SU-DHL-6 (cell line): ENCODE measurements at regions not wholly inside any gene's neighbourhood (a gene's known extent, or its start where the extent isn't known, plus 50 kb on each side); places are given as distances from the start of the nearest gene placed in this dataset.
"Not testable (repeated sequence)": the region's sequence is repeated elsewhere in the genome, so short reads cannot be mapped to it uniquely, and the experiment has no call there.

ENCODE experiments used
- EZH2phosphoT487 ChIP-seq: fragments of 200-600 bp; sonication (generic), shearing (Covaris generic); conservative IDR thresholded peaks from 2 replicates; pipeline ENCODE4 v1.6.1; 2018; ENCODE audit warnings: mild to moderate bottlenecking, antibody characterized with exemption, low read length, moderate library complexity, mixed read lengths
- TF ChIP-seq, protein P1 (sequence below): fragments of 200-600 bp; sonication (generic); IDR thresholded peaks from one replicate; pipeline ENCODE4 v1.5.1; 2017; ENCODE audit warnings: antibody characterized with exemption, mild to moderate bottlenecking, low read length, moderate library complexity; ENCODE audit not compliant: insufficient read depth, poor library complexity, severe bottlenecking

DNA sequence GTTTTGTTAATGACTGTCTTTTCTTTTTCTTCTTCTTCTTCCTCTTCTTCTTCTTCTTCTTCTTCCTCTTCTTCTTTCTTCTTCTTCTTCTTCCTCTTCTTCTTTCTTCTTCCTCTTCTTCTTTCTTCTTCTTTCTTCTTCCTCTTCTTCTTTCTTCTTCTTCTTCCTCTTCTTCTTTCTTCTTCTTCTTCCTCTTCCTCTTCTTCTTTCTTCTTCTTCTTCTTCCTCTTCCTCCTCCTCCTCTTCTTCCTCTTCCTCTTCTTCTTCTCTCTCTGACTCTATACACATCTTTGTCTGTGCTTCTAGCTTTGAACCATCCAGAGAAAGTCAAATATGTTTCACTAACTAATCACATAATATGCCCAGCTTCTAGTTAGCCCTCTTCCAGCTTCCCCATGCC, 214.7 kb downstream of the PLA2G4A start:
- TF ChIP-seq, protein P1, sequence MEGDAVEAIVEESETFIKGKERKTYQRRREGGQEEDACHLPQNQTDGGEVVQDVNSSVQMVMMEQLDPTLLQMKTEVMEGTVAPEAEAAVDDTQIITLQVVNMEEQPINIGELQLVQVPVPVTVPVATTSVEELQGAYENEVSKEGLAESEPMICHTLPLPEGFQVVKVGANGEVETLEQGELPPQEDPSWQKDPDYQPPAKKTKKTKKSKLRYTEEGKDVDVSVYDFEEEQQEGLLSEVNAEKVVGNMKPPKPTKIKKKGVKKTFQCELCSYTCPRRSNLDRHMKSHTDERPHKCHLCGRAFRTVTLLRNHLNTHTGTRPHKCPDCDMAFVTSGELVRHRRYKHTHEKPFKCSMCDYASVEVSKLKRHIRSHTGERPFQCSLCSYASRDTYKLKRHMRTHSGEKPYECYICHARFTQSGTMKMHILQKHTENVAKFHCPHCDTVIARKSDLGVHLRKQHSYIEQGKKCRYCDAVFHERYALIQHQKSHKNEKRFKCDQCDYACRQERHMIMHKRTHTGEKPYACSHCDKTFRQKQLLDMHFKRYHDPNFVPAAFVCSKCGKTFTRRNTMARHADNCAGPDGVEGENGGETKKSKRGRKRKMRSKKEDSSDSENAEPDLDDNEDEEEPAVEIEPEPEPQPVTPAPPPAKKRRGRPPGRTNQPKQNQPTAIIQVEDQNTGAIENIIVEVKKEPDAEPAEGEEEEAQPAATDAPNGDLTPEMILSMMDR: not testable (repeated sequence)
- TF ChIP-seq EZH2phosphoT487: not testable (repeated sequence)
